ENCODE measurements at regions not wholly inside any gene's neighbourhood (a gene's known extent, or its start where the extent isn't known, plus 50 kb on each side); places are given as distances from the start of the nearest gene placed in this dataset.

- H3K4me3 ChIP-seq (replicated peaks in 1 of 3; ENCODE audit: insufficient read depth in 1 of 3, low read depth in 1 of 3, low read length in 3 of 3): no peak overlapping the region
- H4K20me1 ChIP-seq (replicated peaks; ENCODE audit: control insufficient read depth, extremely low read depth, insufficient read depth, low read length): no peaks in the 10 kb centered on the region
- no peaks in the 10 kb centered on the region for H3K9me1 ChIP-seq (replicated peaks; ENCODE audit: control insufficient read depth, extremely low read depth, insufficient read depth, low read length)
- H3K4me1 ChIP-seq (ENCODE audit: control insufficient read depth, extremely low read depth, insufficient read depth, low read length): no peaks in the 10 kb centered on the region
- no peaks in the 10 kb centered on the region for H3K9me3 ChIP-seq (replicated peaks; ENCODE audit: control insufficient read depth, insufficient read depth, low read length)
- intact Hi-C loops (cut with micrococcal nuclease): no loop called here
- no peak overlapping the region for H2AFZ ChIP-seq (ENCODE audit: low read depth, low read length)
- ChIA-PET CTCF (no interaction called here), POLR2A (no interaction called here)
- H3K4me2 ChIP-seq (ENCODE audit: insufficient read depth, low read length): no peak overlapping the region
- H3K27me3 ChIP-seq (ENCODE audit: control insufficient read depth in 2 of 2, insufficient read depth in 2 of 2, low read length in 2 of 2): no peaks in the 10 kb centered on the region
- no TSS peak for BruUV-seq (replicated peaks)
- no peak overlapping the region for H3K27ac ChIP-seq (ENCODE audit: insufficient read depth, low read depth, low read length)
- no peaks in the 10 kb centered on the region for H3K36me3 ChIP-seq (ENCODE audit: control insufficient read depth in 2 of 2, extremely low read depth in 1 of 2, insufficient read depth in 2 of 2, low read length in 2 of 2)
- no peaks in the 10 kb centered on the region for H3K79me2 ChIP-seq (ENCODE audit: control insufficient read depth, insufficient read depth, low read length)
- DNase-seq (ENCODE audit: low read depth, low spot score): no peak
- no peak overlapping the region for H3K9ac ChIP-seq (replicated peaks; ENCODE audit: extremely low read depth, insufficient read depth, low read length)
- FAIRE-seq: no peak
- TF ChIP-seq GATA2 (IDR thresholded peaks at IDR 0.05; ENCODE audit: insufficient read depth, insufficient read length, low read depth, low read length): no peak
- no peak for TF ChIP-seq JUN (IDR thresholded peaks at IDR 0.05; ENCODE audit: borderline replicate concordance, insufficient read depth, insufficient read length, low read depth)
- TF ChIP-seq POLR2A (IDR thresholded peaks at IDR 0.05; ENCODE audit: low read depth, low read length): no peak
- TF ChIP-seq EZH2 (IDR thresholded peaks at IDR 0.05; ENCODE audit: borderline replicate concordance, low read depth, low read length, severe bottlenecking): no peak
- TF ChIP-seq CTCF (IDR thresholded peaks at IDR 0.05; ENCODE audit: extremely low read depth in 1 of 2, insufficient read depth in 1 of 2, low read depth in 1 of 2, low read length in 2 of 2): no peak
- no peak for TF ChIP-seq FOS (IDR thresholded peaks at IDR 0.05; ENCODE audit: borderline replicate concordance, insufficient read depth, low read length)
- TF ChIP-seq MYC (IDR thresholded peaks at IDR 0.05; ENCODE audit: low read depth, low read length): no peak
- no peak for TF ChIP-seq POLR2AphosphoS5 (IDR thresholded peaks at IDR 0.05; ENCODE audit: insufficient read depth, low read depth, low read length)
- no peak for TF ChIP-seq MAX (IDR thresholded peaks at IDR 0.05; ENCODE audit: insufficient read depth, insufficient read length)
- dilution Hi-C loops (cut with MboI; ENCODE audit: extremely low pct_ligation_motif_present, low sequenced_read_pairs): no loop called here
These were observed 183.1 kb downstream of the TMEM121 start for GRCh38 chr14:105709281-105710118.

Measured in endothelial cell of umbilical vein (primary cell).